HEK293 (cell line): ENCODE measurements at regions not wholly inside any gene's neighbourhood (a gene's known extent, or its start where the extent isn't known, plus 50 kb on each side); places are given as distances from the start of the nearest gene placed in this dataset.

Experiments
- BCL11A ChIP-seq: fragments of 450-650 bp; formaldehyde crosslinking; IDR thresholded peaks from 2 replicates; pipeline ENCODE4 v1.5.1; 2016; ENCODE audit warnings: low read depth, missing biosample characterization, missing genetic modification characterization
- CTCF ChIP-seq: fragments of 450-650 bp; formaldehyde crosslinking; IDR thresholded peaks from 2 replicates; pipeline ENCODE4 v1.5.1; 2016; ENCODE audit warnings: missing biosample characterization, missing genetic modification characterization
- GLIS1 ChIP-seq: fragments of 450-650 bp; formaldehyde crosslinking; IDR thresholded peaks from 2 replicates; pipeline ENCODE4 v1.5.1; 2016; ENCODE audit warnings: missing biosample characterization, missing genetic modification characterization
- HOXC10 ChIP-seq: sonication (generic); formaldehyde crosslinking; IDR thresholded peaks from 2 replicates; pipeline ENCODE4 v1.8.1; 2023; ENCODE audit warnings: mild to moderate bottlenecking, missing genetic modification reagents
- TCF7L2 ChIP-seq: IDR thresholded peaks from 2 replicates; pipeline ENCODE4 v1.6.1; 2011; ENCODE audit warnings: low read depth, mild to moderate bottlenecking, inconsistent platforms, low read length, moderate library complexity, borderline replicate concordance
- ZBTB20 ChIP-seq: fragments of 450-650 bp; formaldehyde crosslinking; IDR thresholded peaks from 2 replicates; pipeline ENCODE4 v1.5.1; 2016; ENCODE audit warnings: missing biosample characterization, missing genetic modification characterization
- ZBTB8A ChIP-seq: fragments of 450-650 bp; formaldehyde crosslinking; IDR thresholded peaks from 2 replicates; pipeline ENCODE4 v1.5.1; 2016; ENCODE audit warnings: missing biosample characterization, missing genetic modification characterization
- ZNF157 ChIP-seq: fragments of 450-650 bp; formaldehyde crosslinking; IDR thresholded peaks from 2 replicates; pipeline ENCODE4 v1.5.1; 2016; ENCODE audit warnings: missing biosample characterization, missing genetic modification characterization
- ZNF23 ChIP-seq: fragments of 450-650 bp; formaldehyde crosslinking; IDR thresholded peaks from 2 replicates; pipeline ENCODE4 v1.5.1; 2016; ENCODE audit warnings: missing biosample characterization, missing genetic modification characterization, borderline replicate concordance
- ZNF266 ChIP-seq: fragments of 450-650 bp; formaldehyde crosslinking; IDR thresholded peaks from 2 replicates; pipeline ENCODE4 v1.5.1; 2016; ENCODE audit warnings: missing biosample characterization, missing genetic modification characterization, low read depth
- ZNF350 ChIP-seq: fragments of 450-650 bp; formaldehyde crosslinking; IDR thresholded peaks from 2 replicates; pipeline ENCODE4 v1.5.0; 2017; ENCODE audit warnings: missing biosample characterization, mild to moderate bottlenecking, missing genetic modification characterization
- ZNF580 ChIP-seq: fragments of 450-650 bp; formaldehyde crosslinking; IDR thresholded peaks from 2 replicates; pipeline ENCODE4 v1.5.1; 2016; ENCODE audit warnings: missing biosample characterization, missing genetic modification characterization
- ZNF837 ChIP-seq: fragments of 450-650 bp; formaldehyde crosslinking; IDR thresholded peaks from 2 replicates; pipeline ENCODE4 v1.5.1; 2016; ENCODE audit warnings: missing biosample characterization, missing genetic modification characterization

- TF ChIP-seq ZNF23 (tag by site-specific recombination): no peak
- no peak for TF ChIP-seq BCL11A (tag by site-specific recombination)
- TF ChIP-seq HOXC10: no peak
- no peak for TF ChIP-seq ZNF266
- TF ChIP-seq ZNF837: no peak
- TF ChIP-seq CTCF: no peak
- no peak for TF ChIP-seq GLIS1 (tag by site-specific recombination)
- no peak for TF ChIP-seq ZNF350
- no peak for TF ChIP-seq ZNF580
- no peak for TF ChIP-seq ZBTB8A (tag by site-specific recombination)
- no peak for TF ChIP-seq ZNF157 (tag by site-specific recombination)
- no peak for TF ChIP-seq TCF7L2
- no peak for TF ChIP-seq ZBTB20
These were observed 101.6 kb upstream of the PACRGL start for GRCh38 chr4:20598626-20599025.
